GM13977 (cell line): ENCODE measurements at regions not wholly inside any gene's neighbourhood (a gene's known extent, or its start where the extent isn't known, plus 50 kb on each side); places are given as distances from the start of the nearest gene placed in this dataset.

Source experiments
- DNase-seq: peaks from one replicate; pipeline ENCODE4 v3.0.0; 2012; ENCODE audit warnings: low spot score
- in situ Hi-C: fragments of 300-500 bp; cut with MboI; formaldehyde crosslinking; loops from one replicate; pipeline ENCODE4 v1.12.0; 2022; ENCODE audit warnings: low sequenced_read_pairs, low pct_unique_long_range_greater_than_20kb, mixed read lengths, inconsistent platforms; ENCODE audit not compliant: unreplicated experiment
- TF ChIP-seq, protein P1 (sequence below): IDR thresholded peaks from 2 replicates; pipeline ENCODE4 v1.5.1; 2012; ENCODE audit warnings: mild to moderate bottlenecking, control low read depth; ENCODE audit not compliant: insufficient read depth; ENCODE audit errors: extremely low read depth, missing control alignments

DNA sequence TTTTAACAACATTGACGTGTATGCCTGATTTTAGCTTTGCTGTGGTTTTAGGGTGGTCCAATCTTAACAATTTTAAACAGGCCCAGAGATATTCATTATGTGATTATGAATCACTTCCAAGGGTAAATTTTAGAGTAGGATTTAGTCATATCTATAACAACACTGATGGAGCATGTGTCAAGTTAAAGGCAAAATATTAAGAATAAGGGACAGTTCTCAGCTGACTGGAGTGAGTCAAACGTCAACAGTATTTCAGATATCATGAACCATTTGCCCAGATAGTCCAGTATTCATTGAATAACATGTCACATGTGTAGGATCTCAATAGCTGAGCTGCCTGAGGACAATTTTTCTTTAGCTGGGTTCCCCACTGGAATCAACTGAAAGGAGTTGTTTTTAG lies 61.3 kb upstream of the VCX2 start:
- DNase-seq = no peak
- TF ChIP-seq, protein P1, sequence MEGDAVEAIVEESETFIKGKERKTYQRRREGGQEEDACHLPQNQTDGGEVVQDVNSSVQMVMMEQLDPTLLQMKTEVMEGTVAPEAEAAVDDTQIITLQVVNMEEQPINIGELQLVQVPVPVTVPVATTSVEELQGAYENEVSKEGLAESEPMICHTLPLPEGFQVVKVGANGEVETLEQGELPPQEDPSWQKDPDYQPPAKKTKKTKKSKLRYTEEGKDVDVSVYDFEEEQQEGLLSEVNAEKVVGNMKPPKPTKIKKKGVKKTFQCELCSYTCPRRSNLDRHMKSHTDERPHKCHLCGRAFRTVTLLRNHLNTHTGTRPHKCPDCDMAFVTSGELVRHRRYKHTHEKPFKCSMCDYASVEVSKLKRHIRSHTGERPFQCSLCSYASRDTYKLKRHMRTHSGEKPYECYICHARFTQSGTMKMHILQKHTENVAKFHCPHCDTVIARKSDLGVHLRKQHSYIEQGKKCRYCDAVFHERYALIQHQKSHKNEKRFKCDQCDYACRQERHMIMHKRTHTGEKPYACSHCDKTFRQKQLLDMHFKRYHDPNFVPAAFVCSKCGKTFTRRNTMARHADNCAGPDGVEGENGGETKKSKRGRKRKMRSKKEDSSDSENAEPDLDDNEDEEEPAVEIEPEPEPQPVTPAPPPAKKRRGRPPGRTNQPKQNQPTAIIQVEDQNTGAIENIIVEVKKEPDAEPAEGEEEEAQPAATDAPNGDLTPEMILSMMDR = no peak
- in situ Hi-C loops = no loop called here

DNA sequence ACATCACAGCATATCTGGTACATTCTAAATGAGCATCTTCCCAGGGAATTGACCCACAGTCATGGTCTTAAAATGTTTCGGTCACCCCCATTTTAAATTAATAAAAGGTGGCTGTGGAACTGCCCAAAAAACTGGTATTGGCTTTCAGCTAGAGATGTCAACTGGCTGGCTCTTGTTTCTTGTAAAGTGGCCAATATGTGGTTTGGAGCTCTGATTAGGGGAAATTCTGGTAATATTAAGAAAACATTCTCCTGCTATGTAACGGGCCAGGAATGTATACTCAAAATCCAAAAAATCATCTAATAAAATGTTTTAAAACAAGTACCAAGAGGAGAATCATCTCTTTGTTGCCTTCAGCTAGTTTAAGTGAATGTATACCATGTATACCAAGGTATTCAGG lies 62.0 kb upstream of the VCX2 start:
- TF ChIP-seq, protein P1 = no peak
- no peak for DNase-seq
- in situ Hi-C loops = no loop called here

DNA sequence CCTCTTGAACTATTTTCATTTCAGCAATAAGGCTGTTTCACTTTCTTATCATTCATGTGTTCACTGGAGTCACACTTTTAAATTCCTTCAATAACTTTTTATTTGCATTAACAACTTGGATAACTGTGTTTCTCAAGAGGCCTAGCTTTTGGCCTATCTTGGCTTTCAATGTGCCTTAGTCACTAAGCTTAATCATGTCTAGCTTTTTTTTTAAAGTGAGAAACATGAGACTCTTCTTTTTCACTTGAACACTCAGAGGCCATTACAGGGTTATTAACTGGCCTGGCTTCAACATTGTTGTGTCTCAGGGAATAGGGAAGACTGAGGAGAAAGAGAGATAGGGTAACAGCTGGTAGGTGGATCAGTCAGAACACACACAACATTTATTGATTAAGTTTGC lies 64.0 kb upstream of the VCX2 start:
- TF ChIP-seq, protein P1 = no peak
- DNase-seq = no peak
- in situ Hi-C loops = no loop called here

DNA sequence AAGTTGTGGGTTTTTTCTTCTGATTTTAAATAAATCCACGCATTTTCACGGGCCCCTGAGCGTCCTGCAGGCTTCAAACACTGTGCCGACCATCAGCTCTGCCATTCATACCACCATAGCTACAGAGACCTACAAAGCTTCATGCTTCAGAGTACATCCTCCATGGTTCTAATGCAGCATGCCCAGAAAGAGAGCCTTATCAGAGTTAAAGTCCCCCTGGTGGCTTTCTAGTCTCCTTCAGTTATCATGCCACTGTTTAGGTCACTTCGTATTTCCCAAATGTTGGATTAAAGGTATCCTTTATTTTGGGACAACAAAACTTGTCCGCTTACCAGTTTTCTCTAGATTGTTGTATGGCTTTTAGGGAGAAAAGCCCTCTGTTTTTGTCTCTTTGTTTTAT lies 66.7 kb upstream of the VCX2 start:
- in situ Hi-C loops = no loop called here
- TF ChIP-seq, protein P1 = no peak
- DNase-seq = no peak

DNA sequence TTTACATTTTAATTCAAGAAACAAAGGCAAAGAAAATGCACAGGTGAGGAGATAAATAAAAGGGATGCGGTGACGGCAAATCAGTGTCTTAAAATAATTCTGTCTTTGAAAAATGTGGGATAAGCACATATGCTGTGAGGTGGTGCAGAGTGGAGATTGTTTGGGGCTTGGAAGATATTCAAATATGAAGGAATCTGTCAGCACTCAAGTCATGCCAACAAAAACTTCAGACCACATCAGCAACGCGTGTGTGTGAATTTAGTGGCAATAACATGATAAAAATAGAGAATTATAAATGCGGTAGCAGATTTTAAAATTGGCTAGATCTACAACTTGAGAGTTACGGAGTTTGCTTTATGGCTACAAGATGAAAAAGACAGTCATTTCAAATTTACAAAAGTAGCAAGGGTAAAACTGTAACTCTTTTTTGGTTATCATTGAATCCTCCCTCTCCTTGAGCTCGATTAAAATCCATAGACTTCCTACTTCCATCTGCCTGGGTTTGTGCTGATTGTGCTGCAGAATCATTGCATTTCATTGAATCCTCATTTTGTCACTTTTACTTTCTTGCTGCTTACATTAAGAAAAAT lies 71.5 kb upstream of the VCX2 start:
- TF ChIP-seq, protein P1 = no peak
- in situ Hi-C loops = no loop called here
- no peak for DNase-seq

DNA sequence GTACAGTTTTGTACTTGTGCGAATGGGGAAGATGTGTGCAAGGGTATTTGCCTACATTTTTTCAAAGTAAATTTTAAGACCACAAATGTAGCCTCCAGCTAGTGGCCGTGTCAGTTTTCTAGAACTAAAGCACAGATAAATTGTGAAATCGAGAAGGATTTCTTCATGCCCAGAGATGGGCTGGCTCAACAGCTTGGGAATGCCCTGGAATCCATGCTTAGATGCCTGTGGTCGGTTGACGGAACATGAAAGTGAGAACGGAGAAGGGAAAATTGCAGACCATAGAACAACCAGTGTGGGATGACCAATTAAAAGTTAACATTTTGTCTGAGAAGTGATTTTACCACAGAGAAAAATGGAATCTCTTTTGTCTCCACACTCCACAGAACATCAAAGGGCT lies 73.2 kb upstream of the VCX2 start:
- no peak for DNase-seq
- in situ Hi-C loops = no loop called here
- TF ChIP-seq, protein P1 = no peak

DNA sequence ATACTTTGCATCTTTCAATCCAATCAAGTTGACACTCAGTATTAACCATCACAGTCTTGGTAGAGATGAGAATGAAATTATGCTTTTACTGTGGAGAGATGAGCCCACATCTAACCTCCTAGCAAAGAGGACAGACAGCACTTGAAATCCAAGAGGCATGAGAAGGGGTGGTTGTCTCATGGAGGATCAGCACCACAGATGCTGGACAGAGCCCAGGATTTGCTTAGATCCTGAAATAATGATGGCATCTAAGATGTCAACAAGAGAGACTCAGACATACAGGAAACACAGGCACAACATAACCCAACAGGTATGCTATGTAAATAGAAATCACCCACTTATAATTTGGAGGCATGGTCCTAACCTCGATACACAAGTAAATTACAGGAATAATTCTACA lies 74.3 kb upstream of the VCX2 start:
- TF ChIP-seq, protein P1 = no peak
- no peak for DNase-seq
- in situ Hi-C loops = no loop called here
